Breast epithelium (tissue), 4 donors: ENCODE measurements at regions not wholly inside any gene's neighbourhood (a gene's known extent, or its start where the extent isn't known, plus 50 kb on each side); places are given as distances from the start of the nearest gene placed in this dataset.

Experiments
- DNase-seq, 2 donors: peaks; one replicate each; pipeline ENCODE4 v3.0.0-alpha.2; 2019; ENCODE audit warnings: low spot score in 2 of 2
- H3K27ac ChIP-seq, 2 donors: fragments of 200-600 bp; sonication (generic) in 1 of 2; one replicate each; pipeline ENCODE4 v1.5.1; 2016 to 2019; ENCODE audit warnings: mild to moderate bottlenecking in 1 of 2
- H3K27me3 ChIP-seq, 2 donors: fragments of 200-600 bp; sonication (generic) in 1 of 2; one replicate each; pipeline versions ENCODE4 v1.5.1 to v1.6.0; 2017 to 2019; ENCODE audit warnings: control low read depth in 1 of 2, mild to moderate bottlenecking in 1 of 2
- H3K36me3 ChIP-seq: fragments of 200-600 bp; one replicate; pipeline ENCODE4 v1.5.1; 2019
- H3K4me1 ChIP-seq, 2 donors: fragments of 200-600 bp; sonication (generic); one replicate each; pipeline ENCODE4 v1.5.1; 2016 to 2019; ENCODE audit warnings: control low read depth in 1 of 2
- H3K4me3 ChIP-seq, 3 donors: fragments of 200-600 bp; sonication (generic); 1 replicate in 2 of 3; 2 replicates in 1 of 3; pipeline ENCODE4 v1.5.1; 2016 to 2019; ENCODE audit warnings: mild to moderate bottlenecking in 3 of 3, moderate library complexity in 2 of 3
- H3K9me3 ChIP-seq, 2 donors: fragments of 200-600 bp; sonication (generic) in 1 of 2; one replicate each; pipeline ENCODE4 v1.5.1; 2016 to 2019; ENCODE audit warnings: control low read depth in 1 of 2
- CTCF ChIP-seq, 3 donors: fragments of 450-650 bp; IDR thresholded peaks; one replicate each; pipeline ENCODE4 v1.5.1; 2016 to 2017; ENCODE audit warnings: antibody characterized with exemption in 3 of 3, mild to moderate bottlenecking in 3 of 3, moderate library complexity in 3 of 3
- POLR2A ChIP-seq: fragments of 450-650 bp; IDR thresholded peaks from one replicate; pipeline ENCODE4 v1.6.1; 2016; ENCODE audit warnings: antibody characterized with exemption, mild to moderate bottlenecking, moderate library complexity
- POLR2AphosphoS5 ChIP-seq, 3 donors: sonication (generic); formaldehyde crosslinking; IDR thresholded peaks; one replicate each; pipeline ENCODE4 v1.6.1; 2017; ENCODE audit warnings: antibody characterized with exemption in 3 of 3
- intact Hi-C: fragments of 100-400 bp; cut with DNase I; formaldehyde crosslinking; loops from one replicate; pipeline ENCODE4 v1.15.1; 2023; ENCODE audit warnings: low total_unique reads

GRCh38 chrX:74138943-74139342 lies 165.0 kb upstream of the ZCCHC13 start:
- no peaks in the 10 kb centered on the region for H3K36me3 ChIP-seq
- no peaks in the 10 kb centered on the region for H3K4me1 ChIP-seq
- no peak for DNase-seq
- H3K27me3 ChIP-seq, result peaks cover 0 to 5% of the 10 kb centered on the region in 2 donors
- no peak overlapping the region for H3K4me3 ChIP-seq
- intact Hi-C loops, result no loop called here
- TF ChIP-seq POLR2AphosphoS5 (IDR thresholded peaks at IDR 0.05) (no peak), POLR2A (no peak), CTCF (IDR thresholded peaks at IDR 0.05) (no peak)
- peaks cover 0 to 9% of the 10 kb centered on the region in 2 donors for H3K9me3 ChIP-seq
- no peak overlapping the region for H3K27ac ChIP-seq

- H3K4me3 ChIP-seq, result no peak overlapping the region
- no peaks in the 10 kb centered on the region for H3K36me3 ChIP-seq
- intact Hi-C loops, result no loop called here
- H3K9me3 ChIP-seq, result no peaks in the 10 kb centered on the region
- H3K27me3 ChIP-seq, result peaks cover 0 to 21% of the 10 kb centered on the region in 2 donors
- DNase-seq, result no peak
- no peak overlapping the region for H3K27ac ChIP-seq
- H3K4me1 ChIP-seq, result no peaks in the 10 kb centered on the region
- peak; percentile 32 to 71 (median 51) for TF ChIP-seq CTCF (IDR thresholded peaks at IDR 0.05)
- no peak for TF ChIP-seq POLR2AphosphoS5 (IDR thresholded peaks at IDR 0.05)
Observed at GRCh38 chrX:74133156-74133796, 170.7 kb upstream of the ZCCHC13 start.

- intact Hi-C loops, result no loop called here
- TF ChIP-seq POLR2A (no peak), CTCF (IDR thresholded peaks at IDR 0.05) (no peak), POLR2AphosphoS5 (IDR thresholded peaks at IDR 0.05) (no peak)
Observed at GRCh38 chrX:74132280-74132679, 171.7 kb upstream of the ZCCHC13 start.

GRCh38 chrX:74119016-74119910 lies 184.7 kb upstream of the ZCCHC13 start:
- intact Hi-C loops, result no loop called here
- Histone ChIP-seq H3K9me3 (peaks cover 0 to 14% of the 10 kb centered on the region in 2 donors), H3K4me1 (no peaks in the 10 kb centered on the region), H3K27me3 (peaks cover 0 to 15% of the 10 kb centered on the region in 2 donors), H3K4me3 (no peak overlapping the region), H3K27ac (no peak overlapping the region), H3K36me3 (no peaks in the 10 kb centered on the region)
- DNase-seq, result no peak
- TF ChIP-seq CTCF (IDR thresholded peaks at IDR 0.05) (no peak), POLR2AphosphoS5 (IDR thresholded peaks at IDR 0.05) (no peak), POLR2A (no peak)

More at GRCh38 chrX:74132280-74132679, 171.7 kb upstream of the ZCCHC13 start:
- Histone ChIP-seq H3K4me1 (no peaks in the 10 kb centered on the region), H3K27me3 (peaks cover 0 to 24% of the 10 kb centered on the region in 2 donors), H3K9me3 (no peaks in the 10 kb centered on the region), H3K4me3 (no peak overlapping the region), H3K27ac (no peak overlapping the region), H3K36me3 (no peaks in the 10 kb centered on the region)
- DNase-seq, result no peak
